ENCODE measurements at regions not wholly inside any gene's neighbourhood (a gene's known extent, or its start where the extent isn't known, plus 50 kb on each side); places are given as distances from the start of the nearest gene placed in this dataset.

DNA sequence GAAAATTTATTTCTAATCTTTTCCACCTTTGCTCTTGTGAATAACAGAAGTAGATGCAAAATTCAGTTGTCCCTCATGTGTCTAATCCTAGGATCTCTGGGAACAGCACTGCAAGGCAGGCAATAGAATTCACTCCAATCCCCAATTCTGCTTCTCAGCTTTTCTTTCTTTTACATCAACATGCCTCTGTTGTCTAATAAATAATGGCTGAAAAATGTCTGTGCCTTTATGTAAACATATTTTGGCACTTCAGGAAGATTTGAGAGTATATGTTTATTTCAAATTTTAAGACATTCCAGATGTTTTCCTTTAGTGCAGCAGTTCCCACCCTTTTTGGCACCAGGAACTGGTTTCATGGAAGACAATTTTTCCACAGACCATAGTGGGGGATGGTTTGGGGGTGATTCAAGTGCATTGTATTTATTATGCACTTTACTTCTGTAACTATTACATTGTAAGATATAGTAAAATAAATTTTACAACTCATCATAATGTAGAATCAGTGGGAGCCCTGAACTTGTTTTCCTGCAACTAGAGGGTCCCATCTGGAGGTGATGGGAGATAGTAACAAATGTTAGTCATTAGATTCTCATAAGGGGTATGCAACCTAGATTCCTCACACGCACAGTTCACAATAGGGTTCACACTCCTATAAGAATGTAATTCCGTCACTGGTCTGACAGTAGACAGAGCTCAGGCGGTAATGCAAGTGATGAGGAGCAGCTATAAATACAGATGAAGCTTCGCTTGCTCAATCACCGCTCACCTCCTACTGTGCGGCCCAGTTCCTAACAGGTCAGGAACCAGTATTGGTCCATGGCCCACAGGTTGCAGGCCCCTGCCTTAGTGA lies 590.3 kb upstream of the CNTNAP5 start:
- Mint-ChIP-seq H3K36me3 (ENCODE audit: low read depth) (no peaks in the 10 kb centered on the region), H3K27me3 (no peaks in the 10 kb centered on the region), H3K4me3 (no peak overlapping the region), H3K9me3 (peaks cover 7% of the 10 kb centered on the region), H3K4me1 (no peaks in the 10 kb centered on the region), H3K27ac (no peak overlapping the region)
- DNase-seq (no peak), ATAC-seq (ENCODE audit: low read depth) (no peak)
- ChIA-PET CTCF (no interaction called here), POLR2A (no interaction called here)
- TF ChIP-seq, protein P1, sequence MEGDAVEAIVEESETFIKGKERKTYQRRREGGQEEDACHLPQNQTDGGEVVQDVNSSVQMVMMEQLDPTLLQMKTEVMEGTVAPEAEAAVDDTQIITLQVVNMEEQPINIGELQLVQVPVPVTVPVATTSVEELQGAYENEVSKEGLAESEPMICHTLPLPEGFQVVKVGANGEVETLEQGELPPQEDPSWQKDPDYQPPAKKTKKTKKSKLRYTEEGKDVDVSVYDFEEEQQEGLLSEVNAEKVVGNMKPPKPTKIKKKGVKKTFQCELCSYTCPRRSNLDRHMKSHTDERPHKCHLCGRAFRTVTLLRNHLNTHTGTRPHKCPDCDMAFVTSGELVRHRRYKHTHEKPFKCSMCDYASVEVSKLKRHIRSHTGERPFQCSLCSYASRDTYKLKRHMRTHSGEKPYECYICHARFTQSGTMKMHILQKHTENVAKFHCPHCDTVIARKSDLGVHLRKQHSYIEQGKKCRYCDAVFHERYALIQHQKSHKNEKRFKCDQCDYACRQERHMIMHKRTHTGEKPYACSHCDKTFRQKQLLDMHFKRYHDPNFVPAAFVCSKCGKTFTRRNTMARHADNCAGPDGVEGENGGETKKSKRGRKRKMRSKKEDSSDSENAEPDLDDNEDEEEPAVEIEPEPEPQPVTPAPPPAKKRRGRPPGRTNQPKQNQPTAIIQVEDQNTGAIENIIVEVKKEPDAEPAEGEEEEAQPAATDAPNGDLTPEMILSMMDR (IDR thresholded peaks at IDR 0.05): no peak
- intact Hi-C loops (cut with micrococcal nuclease): no loop called here

DNA sequence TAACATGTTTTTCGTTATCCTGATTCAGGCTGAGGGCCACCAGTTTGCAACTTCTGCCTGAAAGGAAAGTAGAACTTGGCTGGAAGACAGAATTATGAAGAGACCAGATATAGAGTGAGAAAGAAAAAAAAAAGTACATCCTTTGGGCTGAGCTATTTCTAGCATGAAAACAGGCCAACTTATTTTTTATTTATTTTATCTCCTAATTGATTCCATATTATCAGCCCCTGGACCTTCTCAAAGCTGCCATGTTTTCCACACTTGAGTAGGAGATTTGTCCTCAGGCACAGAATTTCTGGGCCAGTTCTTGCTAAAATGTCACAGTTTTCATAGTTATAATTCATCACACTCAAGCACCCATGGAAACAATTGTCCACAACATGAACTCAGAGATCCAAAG lies 586.8 kb upstream of the CNTNAP5 start:
- H3K9me3 Mint-ChIP-seq: peaks cover 7% of the 10 kb centered on the region
- DNase-seq (no peak), ATAC-seq (ENCODE audit: low read depth) (no peak)
- no peak overlapping the region for H3K27ac Mint-ChIP-seq
- H3K27me3 Mint-ChIP-seq: no peaks in the 10 kb centered on the region
- ChIA-PET POLR2A (no interaction called here), CTCF (no interaction called here)
- H3K4me3 Mint-ChIP-seq: no peak overlapping the region
- intact Hi-C loops (cut with micrococcal nuclease): no loop called here
- no peaks in the 10 kb centered on the region for H3K4me1 Mint-ChIP-seq
- no peaks in the 10 kb centered on the region for H3K36me3 Mint-ChIP-seq (ENCODE audit: low read depth)
- TF ChIP-seq, protein P1 (IDR thresholded peaks at IDR 0.05): no peak

DNA sequence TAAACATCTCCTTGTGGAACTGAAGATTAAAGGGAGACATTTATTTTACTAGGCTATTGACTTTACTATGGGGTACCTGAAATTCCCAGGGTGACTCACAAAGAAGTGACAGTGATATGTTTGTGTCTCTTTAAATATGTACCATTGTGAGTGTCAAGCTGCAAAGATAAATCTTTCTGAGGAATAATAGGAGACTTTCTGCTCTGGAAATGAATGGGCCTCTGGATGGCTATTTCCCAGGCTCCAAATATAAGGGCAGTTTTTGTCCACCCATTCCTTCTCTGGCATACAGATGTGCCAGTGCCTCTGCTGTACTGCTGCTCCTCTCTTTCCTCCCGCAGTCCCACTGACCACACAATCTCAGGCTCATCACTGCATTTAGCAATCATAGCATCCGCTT lies 586.4 kb upstream of the CNTNAP5 start:
- DNase-seq (no peak), ATAC-seq (ENCODE audit: low read depth) (no peak)
- peaks cover 7% of the 10 kb centered on the region for H3K9me3 Mint-ChIP-seq
- TF ChIP-seq, protein P1 (IDR thresholded peaks at IDR 0.05): no peak
- H3K27me3 Mint-ChIP-seq: no peaks in the 10 kb centered on the region
- no peaks in the 10 kb centered on the region for H3K36me3 Mint-ChIP-seq (ENCODE audit: low read depth)
- no peak overlapping the region for H3K27ac Mint-ChIP-seq
- no peaks in the 10 kb centered on the region for H3K4me1 Mint-ChIP-seq
- no peak overlapping the region for H3K4me3 Mint-ChIP-seq
- ChIA-PET POLR2A (no interaction called here), CTCF (no interaction called here)
- intact Hi-C loops (cut with micrococcal nuclease): no loop called here

DNA sequence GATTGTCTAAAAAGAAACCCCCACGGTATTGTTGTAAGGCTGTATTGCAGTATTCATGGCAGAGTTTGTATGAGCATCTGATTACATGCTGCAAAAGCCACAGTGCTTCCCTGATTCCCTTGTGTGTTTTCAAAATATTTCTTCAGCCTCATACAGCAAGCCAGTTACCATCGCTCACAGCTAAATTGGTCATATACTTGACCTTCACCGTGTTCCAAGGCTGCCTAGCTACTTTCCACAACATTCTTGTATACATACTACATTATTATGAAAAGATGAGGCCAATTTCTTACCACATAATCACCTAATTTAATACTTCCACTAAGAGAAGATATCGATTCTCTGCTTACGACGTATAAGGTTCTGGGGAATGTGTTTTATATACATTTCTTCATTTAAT lies 576.3 kb upstream of the CNTNAP5 start:
- no peak for DNase-seq
- Mint-ChIP-seq H3K27ac (no peak overlapping the region), H3K36me3 (ENCODE audit: low read depth) (no peaks in the 10 kb centered on the region), H3K9me3 (peaks cover 7% of the 10 kb centered on the region), H3K4me1 (no peaks in the 10 kb centered on the region), H3K27me3 (no peaks in the 10 kb centered on the region), H3K4me3 (no peak overlapping the region)
- TF ChIP-seq, protein P1 (IDR thresholded peaks at IDR 0.05): no peak
- POLR2A ChIA-PET: no interaction called here
- intact Hi-C loops (cut with micrococcal nuclease): no loop called here
- no peak for ATAC-seq (ENCODE audit: low read depth)
- CTCF ChIA-PET: no interaction called here

DNA sequence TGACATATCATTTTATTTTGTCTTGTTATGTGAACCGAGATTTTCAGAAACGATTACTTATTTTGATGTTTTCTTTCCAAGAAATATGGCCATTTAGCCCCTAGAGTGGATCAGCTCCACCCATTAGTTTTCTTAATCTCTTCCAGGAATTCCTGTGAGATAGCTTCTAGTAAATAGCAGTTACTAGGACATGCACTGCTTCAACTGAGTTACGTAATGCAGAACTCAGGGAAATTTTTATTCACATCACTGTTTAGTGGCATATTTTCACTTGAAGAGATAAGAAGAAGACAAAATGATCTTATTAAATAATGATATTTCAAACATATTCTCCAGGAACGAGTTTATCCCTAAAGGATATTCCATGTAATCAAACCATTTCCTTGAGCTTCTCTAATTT lies 573.5 kb upstream of the CNTNAP5 start:
- Mint-ChIP-seq H3K27ac (no peak overlapping the region), H3K36me3 (ENCODE audit: low read depth) (no peaks in the 10 kb centered on the region), H3K27me3 (no peaks in the 10 kb centered on the region), H3K9me3 (peaks cover 17% of the 10 kb centered on the region), H3K4me3 (no peak overlapping the region), H3K4me1 (no peaks in the 10 kb centered on the region)
- intact Hi-C loops (cut with micrococcal nuclease): no loop called here
- ChIA-PET POLR2A (no interaction called here), CTCF (no interaction called here)
- TF ChIP-seq, protein P1 (IDR thresholded peaks at IDR 0.05): no peak
- ATAC-seq (ENCODE audit: low read depth) (no peak), DNase-seq (no peak)
